ENCODE measurements at regions not wholly inside any gene's neighbourhood (a gene's known extent, or its start where the extent isn't known, plus 50 kb on each side); places are given as distances from the start of the nearest gene placed in this dataset.

DNA sequence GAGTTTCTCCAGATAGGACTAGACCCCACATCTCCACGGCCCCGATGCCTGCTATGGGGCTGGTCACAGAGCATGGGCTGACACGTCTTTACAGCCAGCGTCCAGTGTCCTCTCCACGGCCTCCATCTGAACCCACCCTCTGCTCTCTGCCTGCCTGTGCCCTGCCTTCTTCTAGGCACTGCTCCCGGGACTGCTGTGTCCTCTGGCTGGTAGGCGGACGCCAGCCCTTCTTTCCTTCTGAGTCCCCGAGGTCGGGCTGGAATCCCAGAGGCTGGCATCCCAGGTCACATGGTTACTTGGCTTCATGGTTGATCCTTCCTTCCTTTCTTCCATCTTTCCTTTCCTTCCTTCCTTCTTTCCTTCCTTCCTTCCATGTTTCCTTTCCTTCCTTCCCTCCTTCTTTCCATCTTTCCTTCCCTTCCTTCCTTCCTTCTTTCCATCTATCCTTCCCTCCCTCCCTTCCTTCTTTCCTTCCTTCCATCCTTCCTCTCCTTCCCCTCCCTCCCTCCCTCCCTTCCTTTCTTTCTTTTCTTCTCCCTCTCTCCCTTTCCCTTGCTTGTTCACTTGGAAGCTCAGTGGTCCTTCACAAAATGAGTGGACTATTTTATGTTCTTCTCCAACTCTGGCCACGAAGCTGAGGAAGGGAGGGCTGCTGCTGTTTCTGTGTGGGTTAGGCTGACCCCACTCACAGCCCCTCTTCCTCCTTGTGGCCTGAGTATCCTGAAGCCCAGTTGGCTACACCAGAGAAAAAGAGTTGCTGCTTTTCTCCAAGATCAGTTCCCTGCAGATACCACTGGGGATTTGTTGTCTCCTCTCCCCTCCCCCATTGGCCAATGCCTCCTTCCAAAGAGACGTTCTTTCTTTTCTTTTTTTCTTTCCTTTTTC, 66.8 kb upstream of the NEURL1B start:
- TF ChIP-seq, protein P1, sequence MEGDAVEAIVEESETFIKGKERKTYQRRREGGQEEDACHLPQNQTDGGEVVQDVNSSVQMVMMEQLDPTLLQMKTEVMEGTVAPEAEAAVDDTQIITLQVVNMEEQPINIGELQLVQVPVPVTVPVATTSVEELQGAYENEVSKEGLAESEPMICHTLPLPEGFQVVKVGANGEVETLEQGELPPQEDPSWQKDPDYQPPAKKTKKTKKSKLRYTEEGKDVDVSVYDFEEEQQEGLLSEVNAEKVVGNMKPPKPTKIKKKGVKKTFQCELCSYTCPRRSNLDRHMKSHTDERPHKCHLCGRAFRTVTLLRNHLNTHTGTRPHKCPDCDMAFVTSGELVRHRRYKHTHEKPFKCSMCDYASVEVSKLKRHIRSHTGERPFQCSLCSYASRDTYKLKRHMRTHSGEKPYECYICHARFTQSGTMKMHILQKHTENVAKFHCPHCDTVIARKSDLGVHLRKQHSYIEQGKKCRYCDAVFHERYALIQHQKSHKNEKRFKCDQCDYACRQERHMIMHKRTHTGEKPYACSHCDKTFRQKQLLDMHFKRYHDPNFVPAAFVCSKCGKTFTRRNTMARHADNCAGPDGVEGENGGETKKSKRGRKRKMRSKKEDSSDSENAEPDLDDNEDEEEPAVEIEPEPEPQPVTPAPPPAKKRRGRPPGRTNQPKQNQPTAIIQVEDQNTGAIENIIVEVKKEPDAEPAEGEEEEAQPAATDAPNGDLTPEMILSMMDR (conservative IDR thresholded peaks at IDR 0.05; ENCODE audit: low read length) = no peak
- H3K4me3 ChIP-seq (ENCODE audit: low read length) = no peak overlapping the region
- no peak for DNase-seq (ENCODE audit: low read depth)

DNA sequence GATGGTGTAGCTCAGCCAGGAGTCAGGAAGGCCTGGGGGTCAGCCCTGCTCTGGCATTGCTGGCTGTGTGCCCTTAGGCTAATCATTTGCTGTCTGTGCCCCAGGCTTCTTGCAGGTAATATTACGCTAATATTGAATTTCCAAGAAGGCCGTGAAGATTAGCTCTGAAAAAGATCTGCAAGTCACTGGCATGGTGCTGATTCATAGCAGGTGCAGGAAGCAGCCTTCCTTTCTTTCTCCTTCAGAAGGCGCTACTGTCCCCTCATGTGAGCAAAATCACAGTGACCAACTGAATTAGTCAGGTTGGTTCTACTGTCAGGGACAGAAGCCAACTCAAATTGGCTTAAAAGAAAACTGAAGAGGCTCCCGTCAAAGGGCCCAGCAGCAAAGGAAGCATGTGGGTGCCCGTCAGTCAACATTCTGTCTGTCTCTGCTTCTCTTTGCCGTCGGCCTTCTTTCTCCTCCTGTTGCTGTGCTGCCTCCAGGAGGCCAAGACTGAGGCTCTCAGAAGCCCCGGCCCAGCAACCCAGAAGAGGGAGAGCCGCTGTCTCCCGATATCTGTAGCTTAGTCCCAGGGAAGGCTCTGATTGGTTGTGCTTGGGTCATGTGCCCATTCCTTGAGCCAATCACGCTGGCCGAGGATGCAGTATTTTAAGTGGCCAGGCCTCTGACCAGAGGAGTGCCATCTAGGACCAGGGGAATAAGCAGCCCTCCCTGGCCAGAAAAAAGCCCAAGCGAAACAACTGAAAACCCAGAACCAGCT, 67.8 kb upstream of the NEURL1B start:
- no peak for DNase-seq (ENCODE audit: low read depth)
- H3K4me3 ChIP-seq (ENCODE audit: low read length) = no peak overlapping the region
- TF ChIP-seq, protein P1 (conservative IDR thresholded peaks at IDR 0.05; ENCODE audit: low read length) = no peak

DNA sequence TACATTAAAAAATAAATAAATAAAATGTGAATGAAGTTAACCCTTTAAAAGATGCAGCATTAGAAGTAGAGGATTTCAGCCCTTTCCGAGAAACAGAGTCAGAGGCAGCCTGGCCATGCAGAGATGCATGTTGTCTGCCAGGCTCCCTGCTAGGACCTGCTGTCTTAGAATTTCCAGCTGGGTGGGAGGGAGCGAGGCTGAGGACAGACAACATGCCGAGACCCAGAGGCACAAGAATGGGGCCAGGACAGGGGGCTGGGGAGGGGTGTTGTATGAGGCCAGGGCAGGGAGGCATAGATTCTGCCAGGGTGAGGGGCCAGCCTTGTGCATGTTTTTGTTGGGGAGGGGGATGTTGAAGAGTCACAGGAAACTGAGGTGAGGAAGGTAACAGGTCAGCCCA, 68.6 kb upstream of the NEURL1B start:
- TF ChIP-seq, protein P1 (conservative IDR thresholded peaks at IDR 0.05; ENCODE audit: low read length) = no peak
- no peak for DNase-seq (ENCODE audit: low read depth)
- no peak overlapping the region for H3K4me3 ChIP-seq (ENCODE audit: low read length)

DNA sequence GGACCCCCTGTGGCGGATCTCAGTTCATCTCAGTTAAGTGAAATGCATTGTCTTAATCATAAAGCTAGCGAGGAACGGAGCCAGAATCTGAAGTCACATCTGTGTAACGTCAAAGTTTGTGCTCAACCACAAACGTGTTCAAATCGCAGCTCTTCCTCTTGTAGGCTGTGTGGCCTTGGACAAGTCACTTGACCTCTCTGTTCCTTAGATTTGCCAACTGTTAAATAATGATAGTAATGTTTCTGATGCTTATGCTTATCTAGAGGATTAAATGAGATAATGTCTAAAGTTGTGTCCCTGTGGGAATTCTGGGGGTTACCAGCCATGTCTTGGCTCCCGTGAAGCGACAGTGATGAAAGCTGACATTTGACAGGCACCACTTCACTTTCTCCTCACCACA, 69.2 kb upstream of the NEURL1B start:
- DNase-seq (ENCODE audit: low read depth) = no peak
- TF ChIP-seq, protein P1 (conservative IDR thresholded peaks at IDR 0.05; ENCODE audit: low read length) = no peak
- no peak overlapping the region for H3K4me3 ChIP-seq (ENCODE audit: low read length)

DNA sequence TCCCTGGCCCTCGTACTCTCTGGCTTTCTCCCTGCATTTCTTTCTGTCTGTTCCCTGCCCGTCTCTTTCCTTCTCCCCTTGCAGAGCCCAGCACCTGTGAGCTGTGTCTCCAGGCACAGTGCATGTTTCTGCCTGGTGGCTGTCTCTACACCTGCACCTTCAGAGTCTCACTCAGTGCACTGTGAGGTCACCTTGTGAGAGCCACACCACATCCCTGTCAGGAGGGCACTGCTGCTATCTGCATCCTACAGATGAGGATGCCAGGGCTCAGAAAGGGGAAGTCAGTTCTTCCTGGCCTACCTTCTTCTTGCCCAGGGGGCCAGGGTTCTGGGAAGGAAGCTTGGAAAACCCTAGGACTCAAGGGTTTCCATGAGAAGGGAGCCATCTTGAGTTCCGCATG, 69.7 kb upstream of the NEURL1B start:
- no peak for DNase-seq (ENCODE audit: low read depth)
- TF ChIP-seq, protein P1 (conservative IDR thresholded peaks at IDR 0.05; ENCODE audit: low read length) = no peak
- no peak overlapping the region for H3K4me3 ChIP-seq (ENCODE audit: low read length)

DNA sequence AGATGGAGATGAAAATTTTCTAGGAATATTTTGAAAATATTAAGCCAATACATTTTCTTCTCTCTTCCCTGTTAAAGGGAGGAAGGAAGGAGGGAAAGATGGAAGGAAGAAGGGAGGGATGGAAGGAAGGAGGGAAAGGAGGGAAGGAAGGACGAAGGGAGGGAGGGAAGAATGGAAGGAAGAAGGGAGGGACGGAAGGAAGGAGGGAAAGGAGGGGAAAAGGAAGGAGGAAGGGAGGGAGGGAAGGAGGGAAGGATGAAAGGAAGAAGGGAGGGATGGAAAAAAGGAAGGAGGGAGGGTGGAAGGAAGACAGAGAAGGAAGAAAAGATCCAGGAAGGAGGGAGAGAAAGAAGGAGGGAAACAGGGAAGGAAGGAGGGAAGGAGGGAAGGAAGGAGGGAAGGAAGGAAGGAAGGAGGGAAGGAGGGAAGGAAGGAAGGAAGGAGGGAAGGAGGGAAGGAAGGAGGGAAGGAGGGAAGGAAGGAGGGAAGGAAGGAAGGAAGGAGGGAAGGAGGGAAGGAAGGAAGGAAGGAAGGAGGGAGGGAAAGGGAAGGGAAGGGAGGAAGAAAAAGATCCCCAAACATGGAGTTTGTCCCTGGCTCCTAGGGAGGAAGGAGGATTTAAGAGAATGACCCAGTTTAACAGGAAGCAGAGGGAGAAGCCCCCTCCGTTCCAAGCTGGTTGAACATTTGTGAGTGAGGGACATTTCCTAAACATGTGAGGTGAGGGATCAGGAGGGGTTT, 70.3 kb upstream of the NEURL1B start:
- no peak overlapping the region for H3K4me3 ChIP-seq (ENCODE audit: low read length)
- DNase-seq (ENCODE audit: low read depth) = no peak

More for the DNA sequence above, 70.3 kb upstream of the NEURL1B start:
- TF ChIP-seq, protein P1 (conservative IDR thresholded peaks at IDR 0.05; ENCODE audit: low read length) = no peak
